Osteoblast (primary cell): ENCODE measurements at regions not wholly inside any gene's neighbourhood (a gene's known extent, or its start where the extent isn't known, plus 50 kb on each side); places are given as distances from the start of the nearest gene placed in this dataset.

Experiments
- DNase-seq: peaks from one replicate; pipeline ENCODE4 v3.0.0; 2011; ENCODE audit warnings: low spot score, mixed read lengths; ENCODE audit not compliant: insufficient read length; ENCODE audit errors: missing footprints
- H2AFZ ChIP-seq: 2 replicates; pipeline ENCODE4 v1.6.0; 2011; ENCODE audit warnings: mild to moderate bottlenecking, low read length
- H3K27ac ChIP-seq: 2 replicates; pipeline ENCODE4 v1.5.1; 2011; ENCODE audit warnings: mild to moderate bottlenecking, low read depth, low read length, moderate library complexity
- H3K27me3 ChIP-seq: 2 replicates; pipeline ENCODE4 v1.6.0; 2012; ENCODE audit warnings: mild to moderate bottlenecking, control low read depth, inconsistent platforms, low read length, moderate library complexity; ENCODE audit not compliant: insufficient read depth
- H3K36me3 ChIP-seq: 2 replicates; pipeline ENCODE4 v1.5.1; 2011; ENCODE audit warnings: mild to moderate bottlenecking, low read length, control low read depth, moderate library complexity; ENCODE audit not compliant: insufficient read depth
- H3K4me1 ChIP-seq: 2 replicates; pipeline ENCODE4 v1.5.1; 2011; ENCODE audit warnings: mild to moderate bottlenecking, low read length, control low read depth, moderate library complexity; ENCODE audit not compliant: insufficient read depth
- H3K4me2 ChIP-seq: 2 replicates; pipeline ENCODE4 v1.6.0; 2011; ENCODE audit warnings: mild to moderate bottlenecking, low read length; ENCODE audit not compliant: insufficient read depth
- H3K4me3 ChIP-seq: fragments of 200-600 bp; sonication (generic); 3 replicates; pipeline ENCODE4 v1.5.1; 2012; ENCODE audit warnings: mild to moderate bottlenecking, low read length, inconsistent platforms; ENCODE audit not compliant: insufficient read depth
- H3K79me2 ChIP-seq: 2 replicates; pipeline ENCODE4 v1.6.0; 2012; ENCODE audit warnings: mild to moderate bottlenecking, low read length, control low read depth, inconsistent platforms; ENCODE audit not compliant: insufficient read depth
- H3K9me3 ChIP-seq: 2 replicates; pipeline ENCODE4 v1.5.1; 2011; ENCODE audit warnings: low read depth, low read length, control low read depth
- H4K20me1 ChIP-seq: 2 replicates; pipeline ENCODE4 v1.6.0; 2012; ENCODE audit warnings: mild to moderate bottlenecking, low read length, control low read depth; ENCODE audit not compliant: insufficient read depth
- TF ChIP-seq, protein P1 (sequence below): IDR thresholded peaks from 2 replicates; pipeline ENCODE4 v1.5.1; 2011; ENCODE audit warnings: mild to moderate bottlenecking, low read depth, low read length, moderate library complexity; ENCODE audit errors: extremely low read depth

DNA sequence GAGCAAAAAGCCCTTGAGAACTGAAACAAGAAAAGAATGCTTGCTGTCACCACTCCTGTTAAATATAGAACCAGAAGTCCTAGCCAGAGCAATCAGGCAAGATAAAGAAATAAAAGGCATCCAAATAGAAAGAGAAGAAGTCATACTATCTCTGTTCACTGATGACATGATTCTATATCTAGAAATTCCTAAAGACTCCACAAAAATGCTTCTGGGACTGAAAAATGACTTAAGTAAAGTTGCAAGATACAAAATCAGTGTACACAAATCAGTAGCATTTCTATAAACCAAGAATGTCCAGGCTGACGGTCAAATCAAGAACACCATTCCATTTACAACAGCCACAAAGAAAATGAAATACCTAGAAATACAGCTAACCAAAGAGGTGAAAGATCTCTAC lies 552.7 kb upstream of the SLIT2 start:
- Histone ChIP-seq H3K79me2 (no peaks in the 10 kb centered on the region), H2AFZ (no peak overlapping the region), H3K9me3 (no peaks in the 10 kb centered on the region), H3K27ac (no peak overlapping the region), H3K4me1 (peaks cover 5% of the 10 kb centered on the region), H3K4me2 (no peak overlapping the region), H3K27me3 (no peaks in the 10 kb centered on the region), H3K4me3 (no peak overlapping the region), H4K20me1 (no peaks in the 10 kb centered on the region), H3K36me3 (no peaks in the 10 kb centered on the region)
- TF ChIP-seq, protein P1, sequence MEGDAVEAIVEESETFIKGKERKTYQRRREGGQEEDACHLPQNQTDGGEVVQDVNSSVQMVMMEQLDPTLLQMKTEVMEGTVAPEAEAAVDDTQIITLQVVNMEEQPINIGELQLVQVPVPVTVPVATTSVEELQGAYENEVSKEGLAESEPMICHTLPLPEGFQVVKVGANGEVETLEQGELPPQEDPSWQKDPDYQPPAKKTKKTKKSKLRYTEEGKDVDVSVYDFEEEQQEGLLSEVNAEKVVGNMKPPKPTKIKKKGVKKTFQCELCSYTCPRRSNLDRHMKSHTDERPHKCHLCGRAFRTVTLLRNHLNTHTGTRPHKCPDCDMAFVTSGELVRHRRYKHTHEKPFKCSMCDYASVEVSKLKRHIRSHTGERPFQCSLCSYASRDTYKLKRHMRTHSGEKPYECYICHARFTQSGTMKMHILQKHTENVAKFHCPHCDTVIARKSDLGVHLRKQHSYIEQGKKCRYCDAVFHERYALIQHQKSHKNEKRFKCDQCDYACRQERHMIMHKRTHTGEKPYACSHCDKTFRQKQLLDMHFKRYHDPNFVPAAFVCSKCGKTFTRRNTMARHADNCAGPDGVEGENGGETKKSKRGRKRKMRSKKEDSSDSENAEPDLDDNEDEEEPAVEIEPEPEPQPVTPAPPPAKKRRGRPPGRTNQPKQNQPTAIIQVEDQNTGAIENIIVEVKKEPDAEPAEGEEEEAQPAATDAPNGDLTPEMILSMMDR, result no peak
- DNase-seq, result no peak

GRCh38 chr4:19694812-19695211 lies 556.9 kb upstream of the SLIT2 start:
- no peaks in the 10 kb centered on the region for H3K9me3 ChIP-seq
- no peak overlapping the region for H2AFZ ChIP-seq
- TF ChIP-seq, protein P1, result no peak
- H3K36me3 ChIP-seq, result no peaks in the 10 kb centered on the region
- H3K27me3 ChIP-seq, result no peaks in the 10 kb centered on the region
- no peak overlapping the region for H3K4me3 ChIP-seq
- no peak for DNase-seq
- no peak overlapping the region for H3K27ac ChIP-seq
- H3K4me1 ChIP-seq, result peaks cover 4% of the 10 kb centered on the region
- H4K20me1 ChIP-seq, result no peaks in the 10 kb centered on the region
- no peak overlapping the region for H3K4me2 ChIP-seq
- H3K79me2 ChIP-seq, result no peaks in the 10 kb centered on the region

GRCh38 chr4:19693936-19694570 lies 557.7 kb upstream of the SLIT2 start:
- peaks cover 5% of the 10 kb centered on the region for H3K4me1 ChIP-seq
- H3K4me3 ChIP-seq, result no peak overlapping the region
- H3K27me3 ChIP-seq, result no peaks in the 10 kb centered on the region
- H4K20me1 ChIP-seq, result no peaks in the 10 kb centered on the region
- peak overlapping the region; percentile 81 for H2AFZ ChIP-seq
- H3K36me3 ChIP-seq, result no peaks in the 10 kb centered on the region
- DNase-seq, result no peak
- peak overlapping the region; percentile 24 for H3K4me2 ChIP-seq
- no peak overlapping the region for H3K27ac ChIP-seq
- TF ChIP-seq, protein P1, result no peak
- no peaks in the 10 kb centered on the region for H3K9me3 ChIP-seq
- H3K79me2 ChIP-seq, result no peaks in the 10 kb centered on the region

- Histone ChIP-seq H3K79me2 (no peaks in the 10 kb centered on the region), H3K27me3 (no peaks in the 10 kb centered on the region), H4K20me1 (no peaks in the 10 kb centered on the region), H3K9me3 (no peaks in the 10 kb centered on the region), H3K36me3 (no peaks in the 10 kb centered on the region), H2AFZ (no peak overlapping the region), H3K27ac (peak overlapping the region; percentile 33), H3K4me3 (peak overlapping the region; percentile 9), H3K4me2 (peak overlapping the region; percentile 67), H3K4me1 (peaks cover 5% of the 10 kb centered on the region)
- DNase-seq, result peak; percentile 75
- TF ChIP-seq, protein P1, result no peak
Measured at GRCh38 chr4:19689511-19689910, 562.2 kb upstream of the SLIT2 start.
